ENCODE measurements at regions not wholly inside any gene's neighbourhood (a gene's known extent, or its start where the extent isn't known, plus 50 kb on each side); places are given as distances from the start of the nearest gene placed in this dataset.
"Not testable (repeated sequence)": the region's sequence is repeated elsewhere in the genome, so short reads cannot be mapped to it uniquely, and the experiment has no call there.

DNA sequence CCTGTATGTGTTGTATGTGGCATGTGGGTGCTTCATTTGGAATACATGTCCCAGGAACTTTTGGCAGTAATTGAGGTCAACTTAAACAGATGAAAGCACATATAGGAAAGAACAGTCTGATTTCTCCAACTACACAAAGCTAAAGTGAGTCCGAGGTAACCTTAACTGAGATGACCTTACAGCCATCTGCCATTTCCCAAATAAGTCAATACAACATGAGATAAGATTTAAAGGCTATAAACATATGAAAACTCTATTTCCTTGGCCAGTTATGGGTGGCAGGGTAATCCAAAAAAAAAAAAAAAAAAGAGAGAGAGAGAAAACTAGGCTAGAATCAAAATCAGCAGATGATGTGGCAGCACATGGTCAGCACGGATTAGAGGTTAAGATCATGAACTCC lies 1068.3 kb downstream of the KHDRBS2 start:
- DNase-seq = no peak
- Mint-ChIP-seq H3K27ac (no peak overlapping the region), H3K4me3 (no peak overlapping the region), H3K36me3 (ENCODE audit: low read depth) (no peaks in the 10 kb centered on the region), H3K27me3 (no peaks in the 10 kb centered on the region), H3K4me1 (no peaks in the 10 kb centered on the region), H3K9me3 (peaks cover 23% of the 10 kb centered on the region)
- ATAC-seq = no peak

DNA sequence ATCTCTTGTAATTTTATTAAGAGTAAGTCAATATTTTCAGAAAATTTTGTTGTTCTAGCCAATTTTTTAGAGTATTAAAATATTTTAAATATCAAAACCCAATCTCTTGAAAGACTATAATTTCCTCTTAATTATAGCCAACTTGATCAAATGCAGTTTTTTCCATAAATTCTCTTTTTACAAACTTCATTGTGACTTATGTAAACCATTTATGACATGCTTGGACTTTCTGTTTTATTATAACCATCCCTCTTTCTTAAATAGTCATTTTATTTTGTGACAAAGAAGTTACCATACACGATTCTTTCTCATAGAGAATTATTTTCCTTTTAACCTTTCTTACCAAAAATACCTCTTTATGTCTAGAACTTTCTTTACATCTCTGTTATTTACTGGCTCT lies 1075.5 kb downstream of the KHDRBS2 start:
- DNase-seq (no peak), ATAC-seq (no peak)
- H3K27me3 Mint-ChIP-seq = no peaks in the 10 kb centered on the region
- peaks cover 21% of the 10 kb centered on the region for H3K9me3 Mint-ChIP-seq
- H3K4me3 Mint-ChIP-seq = no peak overlapping the region
- H3K27ac Mint-ChIP-seq = no peak overlapping the region
- no peaks in the 10 kb centered on the region for H3K4me1 Mint-ChIP-seq
- H3K36me3 Mint-ChIP-seq (ENCODE audit: low read depth) = no peaks in the 10 kb centered on the region

DNA sequence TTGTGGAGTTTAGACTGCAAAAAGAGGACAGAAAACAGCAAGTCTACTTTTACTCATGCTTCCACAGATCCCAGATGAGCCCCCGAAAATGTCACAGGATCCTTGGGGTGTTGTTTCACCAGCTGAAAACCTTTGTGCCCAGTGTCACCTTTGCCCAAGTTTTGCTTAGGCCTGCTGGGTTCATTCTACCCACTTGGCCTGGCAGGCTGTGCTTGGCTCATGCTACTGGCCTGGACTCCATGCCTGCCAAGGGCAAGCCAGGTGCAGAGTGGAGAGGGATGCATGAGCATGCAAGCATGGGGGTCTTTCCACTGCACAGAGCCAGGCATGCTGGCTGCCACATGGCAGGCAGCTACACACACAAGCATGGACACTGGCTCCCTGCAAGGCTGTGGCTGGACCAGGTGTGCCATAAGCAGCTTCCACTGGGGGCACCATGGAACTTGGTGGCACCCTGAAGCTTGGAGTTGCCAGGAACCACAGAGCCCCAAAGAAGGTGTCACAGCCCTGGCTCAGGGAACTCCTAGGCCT lies 1082.0 kb downstream of the KHDRBS2 start:
- Mint-ChIP-seq H3K9me3 (peaks cover 11% of the 10 kb centered on the region), H3K4me3 (no peak overlapping the region), H3K27me3 (no peaks in the 10 kb centered on the region), H3K27ac (no peak overlapping the region), H3K36me3 (ENCODE audit: low read depth) (no peaks in the 10 kb centered on the region), H3K4me1 (no peaks in the 10 kb centered on the region)
- no peak for ATAC-seq
- DNase-seq = no peak

DNA sequence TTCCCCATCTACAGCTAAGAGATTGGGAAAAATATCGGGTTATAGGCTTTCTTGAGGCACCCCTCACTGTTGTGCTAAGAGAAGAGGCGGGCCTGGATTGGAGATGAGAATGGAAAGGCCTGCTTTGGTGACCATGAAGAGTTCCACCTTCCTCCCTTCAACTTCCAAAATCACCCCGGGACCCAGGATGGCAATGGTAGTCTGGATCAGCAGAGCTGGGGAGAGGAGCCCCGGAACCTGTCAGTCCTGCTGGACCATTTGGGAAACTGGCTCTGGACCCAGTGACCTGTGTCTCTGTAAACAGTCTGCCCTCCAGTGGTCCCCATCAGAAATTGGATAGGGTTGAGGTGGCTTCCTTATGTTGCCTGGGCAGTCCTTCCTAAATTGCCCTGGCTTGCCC lies 1085.6 kb downstream of the KHDRBS2 start:
- Mint-ChIP-seq H3K27ac (no peak overlapping the region), H3K27me3 (no peaks in the 10 kb centered on the region), H3K9me3 (peaks cover 10% of the 10 kb centered on the region), H3K36me3 (ENCODE audit: low read depth) (no peaks in the 10 kb centered on the region), H3K4me3 (no peak overlapping the region), H3K4me1 (no peaks in the 10 kb centered on the region)
- ATAC-seq (no peak), DNase-seq (no peak)

DNA sequence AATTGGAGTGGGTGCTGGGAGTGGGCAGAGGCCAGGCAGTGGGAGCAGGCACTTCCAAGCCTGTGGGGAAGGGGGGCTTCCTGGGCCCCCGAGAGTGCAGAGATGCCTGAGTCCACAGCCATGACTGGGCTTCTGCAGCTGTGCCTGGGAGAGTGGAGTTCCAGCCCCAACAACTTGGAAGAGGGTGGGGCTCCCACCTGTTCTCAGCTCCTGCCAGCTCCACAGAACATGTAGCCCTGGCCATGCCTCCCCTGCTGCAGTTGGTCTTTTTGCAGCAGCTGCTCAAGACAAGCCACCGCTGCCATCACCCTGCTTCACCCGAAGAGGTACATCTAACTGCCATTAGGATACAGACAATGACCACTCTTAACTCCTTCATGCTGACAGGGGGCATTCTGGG lies 1092.3 kb downstream of the KHDRBS2 start:
- Mint-ChIP-seq H3K4me3 (no peak overlapping the region), H3K27me3 (no peaks in the 10 kb centered on the region), H3K9me3 (peaks cover 12% of the 10 kb centered on the region), H3K27ac (no peak overlapping the region), H3K4me1 (no peaks in the 10 kb centered on the region), H3K36me3 (ENCODE audit: low read depth) (no peaks in the 10 kb centered on the region)
- DNase-seq (no peak), ATAC-seq (no peak)

- peaks cover 8% of the 10 kb centered on the region for H3K9me3 Mint-ChIP-seq
- H3K4me3 Mint-ChIP-seq = no peak overlapping the region
- no peak overlapping the region for H3K27ac Mint-ChIP-seq
- DNase-seq (no peak), ATAC-seq (peak; percentile 20)
- no peaks in the 10 kb centered on the region for H3K4me1 Mint-ChIP-seq
- no peaks in the 10 kb centered on the region for H3K36me3 Mint-ChIP-seq (ENCODE audit: low read depth)
- no peaks in the 10 kb centered on the region for H3K27me3 Mint-ChIP-seq
Measured at GRCh38 chr6:61192610-61193009, 1093.4 kb downstream of the KHDRBS2 start.

GRCh38 chr6:61168878-61169277 lies 1117.1 kb downstream of the KHDRBS2 start:
- no peak overlapping the region for H3K4me3 Mint-ChIP-seq
- no peaks in the 10 kb centered on the region for H3K4me1 Mint-ChIP-seq
- ATAC-seq = no peak
- no peak overlapping the region for H3K27ac Mint-ChIP-seq
- no peaks in the 10 kb centered on the region for H3K27me3 Mint-ChIP-seq
- H3K9me3 Mint-ChIP-seq = peaks cover 17% of the 10 kb centered on the region
- DNase-seq = no peak
- no peaks in the 10 kb centered on the region for H3K36me3 Mint-ChIP-seq (ENCODE audit: low read depth)

GRCh38 chr6:61149039-61149438 lies 1137.0 kb downstream of the KHDRBS2 start:
- peaks cover 11% of the 10 kb centered on the region for H3K9me3 Mint-ChIP-seq
- not testable (repeated sequence) for H3K4me1 Mint-ChIP-seq; H3K27ac Mint-ChIP-seq; ATAC-seq; H3K4me3 Mint-ChIP-seq; H3K27me3 Mint-ChIP-seq; H3K36me3 Mint-ChIP-seq (ENCODE audit: low read depth); DNase-seq

DNA sequence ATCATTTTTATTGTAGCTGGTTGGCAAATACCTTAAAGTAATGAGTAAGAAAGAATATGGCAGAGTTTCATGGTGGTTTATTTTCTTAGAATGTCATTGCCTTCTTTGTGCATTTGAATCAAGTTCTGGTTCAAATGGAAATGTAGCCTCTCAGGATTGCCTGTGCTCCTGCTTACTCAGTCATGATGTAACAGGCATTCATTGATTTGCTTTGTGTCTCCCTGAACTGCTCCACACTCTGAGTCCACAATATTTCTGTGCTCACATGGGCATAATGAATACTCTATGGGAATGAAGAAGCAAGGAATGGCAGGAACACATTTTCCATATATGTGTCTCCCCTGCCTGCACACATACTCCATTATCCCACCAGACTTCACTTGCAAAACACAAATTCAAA lies 1143.8 kb downstream of the KHDRBS2 start:
- H3K4me1 Mint-ChIP-seq; H3K9me3 Mint-ChIP-seq; H3K36me3 Mint-ChIP-seq (ENCODE audit: low read depth); H3K27me3 Mint-ChIP-seq; H3K4me3 Mint-ChIP-seq; H3K27ac Mint-ChIP-seq; ATAC-seq; DNase-seq: not testable (repeated sequence)

- Mint-ChIP-seq H3K36me3 (ENCODE audit: low read depth) (no peaks in the 10 kb centered on the region), H3K27me3 (no peaks in the 10 kb centered on the region), H3K4me3 (no peak overlapping the region), H3K27ac (no peak overlapping the region), H3K9me3 (peaks cover 17% of the 10 kb centered on the region), H3K4me1 (no peaks in the 10 kb centered on the region)
- no peak for DNase-seq
- no peak for ATAC-seq
Measured at GRCh38 chr6:61134028-61134427, 1152.0 kb downstream of the KHDRBS2 start.

GRCh38 chr6:61114185-61114584 lies 1171.8 kb downstream of the KHDRBS2 start:
- not testable (repeated sequence) for H3K9me3 Mint-ChIP-seq; ATAC-seq; H3K27me3 Mint-ChIP-seq; H3K4me3 Mint-ChIP-seq; H3K36me3 Mint-ChIP-seq (ENCODE audit: low read depth); DNase-seq; H3K4me1 Mint-ChIP-seq; H3K27ac Mint-ChIP-seq

GRCh38 chr6:61107914-61108313 lies 1178.1 kb downstream of the KHDRBS2 start:
- H3K36me3 Mint-ChIP-seq (ENCODE audit: low read depth); H3K4me1 Mint-ChIP-seq; DNase-seq; ATAC-seq; H3K27me3 Mint-ChIP-seq; H3K4me3 Mint-ChIP-seq; H3K27ac Mint-ChIP-seq: not testable (repeated sequence)
- peaks cover 12% of the 10 kb centered on the region for H3K9me3 Mint-ChIP-seq

DNA sequence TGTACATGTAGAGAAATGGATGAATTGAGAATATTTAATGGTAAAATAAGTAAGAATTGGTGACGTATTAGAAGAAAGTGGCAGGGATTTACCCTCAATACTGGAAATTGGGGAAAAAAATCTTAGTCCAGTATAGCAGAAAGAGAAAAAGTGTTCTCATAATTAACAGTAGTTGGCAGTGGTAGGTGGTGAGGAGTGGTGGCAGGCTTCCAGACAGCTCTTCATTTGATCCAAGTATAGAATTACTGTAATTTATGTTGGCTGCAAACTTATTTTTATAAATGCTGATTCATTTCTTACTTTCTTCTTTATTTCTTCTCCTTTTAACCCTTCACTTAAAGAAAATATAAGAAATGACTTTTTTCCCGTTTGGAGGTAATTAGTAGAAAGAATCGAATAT lies 1182.4 kb downstream of the KHDRBS2 start:
- ATAC-seq; H3K4me1 Mint-ChIP-seq; H3K36me3 Mint-ChIP-seq (ENCODE audit: low read depth); DNase-seq; H3K27ac Mint-ChIP-seq; H3K27me3 Mint-ChIP-seq; H3K4me3 Mint-ChIP-seq; H3K9me3 Mint-ChIP-seq: not testable (repeated sequence)

- peaks cover 14% of the 10 kb centered on the region for H3K9me3 Mint-ChIP-seq
- H3K36me3 Mint-ChIP-seq (ENCODE audit: low read depth) = no peaks in the 10 kb centered on the region
- DNase-seq (no peak), ATAC-seq (no peak)
- H3K27ac Mint-ChIP-seq = no peak overlapping the region
- no peaks in the 10 kb centered on the region for H3K27me3 Mint-ChIP-seq
- no peaks in the 10 kb centered on the region for H3K4me1 Mint-ChIP-seq
- H3K4me3 Mint-ChIP-seq = no peak overlapping the region
Measured at GRCh38 chr6:61100072-61100471, 1186.0 kb downstream of the KHDRBS2 start.

DNA sequence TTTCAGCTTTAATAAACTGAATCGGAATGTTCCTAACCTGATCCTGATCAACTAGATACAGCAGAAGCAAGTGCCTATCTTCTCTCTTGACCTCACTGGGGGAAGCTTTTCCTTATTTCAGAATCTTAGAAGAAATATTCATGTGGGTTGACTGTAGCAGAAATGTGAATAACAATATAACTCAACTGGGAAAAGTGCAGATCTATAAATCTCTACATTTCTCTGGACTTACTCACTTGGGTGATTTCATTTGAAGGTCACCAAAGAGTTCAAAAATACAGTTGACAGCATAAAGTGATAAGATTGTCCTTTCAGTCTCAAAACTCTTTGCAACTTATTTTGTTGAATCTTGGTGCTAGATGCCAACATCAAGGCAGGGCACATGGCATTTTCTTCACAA lies 1186.5 kb downstream of the KHDRBS2 start:
- H3K36me3 Mint-ChIP-seq (ENCODE audit: low read depth); ATAC-seq; H3K4me3 Mint-ChIP-seq; H3K27me3 Mint-ChIP-seq; H3K27ac Mint-ChIP-seq; H3K4me1 Mint-ChIP-seq; DNase-seq: not testable (repeated sequence)
- peaks cover 14% of the 10 kb centered on the region for H3K9me3 Mint-ChIP-seq

DNA sequence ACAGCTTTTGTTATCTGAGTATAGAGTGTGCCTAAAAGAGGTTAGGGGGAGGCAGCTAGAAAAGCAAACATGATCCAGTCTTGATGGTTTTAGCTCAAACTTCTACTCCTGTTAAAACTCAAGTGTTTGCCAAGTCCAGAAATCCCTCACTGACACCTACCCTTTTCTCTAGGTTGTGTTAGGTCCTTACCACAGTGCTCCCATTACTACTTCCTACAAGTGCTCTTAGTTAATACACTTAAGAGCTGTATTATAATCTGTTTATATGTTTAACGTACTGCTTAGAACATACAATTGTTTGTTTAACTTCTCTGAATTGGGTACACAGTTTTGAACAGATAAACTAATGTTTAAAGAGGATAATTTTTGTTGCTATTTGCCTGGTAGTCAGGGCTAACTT lies 1198.0 kb downstream of the KHDRBS2 start:
- not testable (repeated sequence) for H3K4me1 Mint-ChIP-seq; H3K27me3 Mint-ChIP-seq; DNase-seq; H3K27ac Mint-ChIP-seq; ATAC-seq; H3K4me3 Mint-ChIP-seq; H3K36me3 Mint-ChIP-seq (ENCODE audit: low read depth)
- peaks cover 10% of the 10 kb centered on the region for H3K9me3 Mint-ChIP-seq

All from activated naive CD8-positive, alpha-beta T cell treated with anti-CD3 and anti-CD28 coated beads, Interleukin-2, amount 50 U/mL, for 24 hours (primary cell).